ENCODE measurements at regions not wholly inside any gene's neighbourhood (a gene's known extent, or its start where the extent isn't known, plus 50 kb on each side); places are given as distances from the start of the nearest gene placed in this dataset.
"Not testable (repeated sequence)": the region's sequence is repeated elsewhere in the genome, so short reads cannot be mapped to it uniquely, and the experiment has no call there.

GRCh38 chr2:215830304-215830703 lies 183.0 kb downstream of the MREG start:
- DNase-seq = no peak

GRCh38 chr2:215829261-215829660 lies 184.1 kb downstream of the MREG start:
- no peak for DNase-seq

GRCh38 chr2:215828528-215829184 lies 184.7 kb downstream of the MREG start:
- peak in 1 of 2 donors; percentile 26 for DNase-seq

- no peak for DNase-seq
These were observed 186.4 kb downstream of the MREG start for GRCh38 chr2:215826838-215827441.

GRCh38 chr2:215826376-215826775 lies 187.0 kb downstream of the MREG start:
- DNase-seq = no peak

- no peak for DNase-seq
These were observed 187.6 kb downstream of the MREG start for GRCh38 chr2:215825707-215826106.

- DNase-seq = not testable (repeated sequence)
These were observed 192.1 kb downstream of the MREG start for GRCh38 chr2:215821298-215821697.

GRCh38 chr2:215819713-215820112 lies 193.6 kb downstream of the MREG start:
- not testable (repeated sequence) for DNase-seq

- DNase-seq = no peak
These were observed 196.3 kb downstream of the MREG start for GRCh38 chr2:215817046-215817445.

GRCh38 chr2:215816424-215816823 lies 196.9 kb downstream of the MREG start:
- DNase-seq = no peak

GRCh38 chr2:215815960-215816359 lies 197.4 kb downstream of the MREG start:
- DNase-seq = no peak

- no peak for DNase-seq
These were observed 200.4 kb downstream of the MREG start for GRCh38 chr2:215812966-215813365.

- peak in 1 of 2 donors; percentile 53 for DNase-seq
These were observed 201.7 kb downstream of the MREG start for GRCh38 chr2:215811409-215812345.

- no peak for DNase-seq
These were observed 202.3 kb downstream of the MREG start for GRCh38 chr2:215811003-215811402.

- DNase-seq = no peak
These were observed 204.4 kb downstream of the MREG start for GRCh38 chr2:215808996-215809395.

GRCh38 chr2:215808194-215808593 lies 205.2 kb downstream of the MREG start:
- no peak for DNase-seq

- no peak for DNase-seq
These were observed 207.9 kb downstream of the MREG start for GRCh38 chr2:215805493-215805892.

- no peak for DNase-seq
These were observed 210.2 kb downstream of the MREG start for GRCh38 chr2:215803150-215803549.

- no peak for DNase-seq
These were observed 214.2 kb downstream of the MREG start for GRCh38 chr2:215799194-215799593.

- DNase-seq = no peak
These were observed 215.7 kb downstream of the MREG start for GRCh38 chr2:215797676-215798075.

- DNase-seq = no peak
These were observed 217.1 kb downstream of the MREG start for GRCh38 chr2:215796140-215796855.

GRCh38 chr2:215794829-215795546 lies 218.4 kb downstream of the MREG start:
- DNase-seq = no peak

Data from bone marrow (tissue), 2 donors.